HEK293T (cell line): ENCODE measurements at regions not wholly inside any gene's neighbourhood (a gene's known extent, or its start where the extent isn't known, plus 50 kb on each side); places are given as distances from the start of the nearest gene placed in this dataset.
"Not testable (repeated sequence)": the region's sequence is repeated elsewhere in the genome, so short reads cannot be mapped to it uniquely, and the experiment has no call there.

ENCODE experiments used
- ARNT ChIP-seq: fragments of 450-650 bp; IDR thresholded peaks from 2 replicates; pipeline ENCODE4 v1.6.1; 2017; ENCODE audit warnings: mild to moderate bottlenecking
- BHLHE40 ChIP-seq: fragments of 450-650 bp; IDR thresholded peaks from 2 replicates; pipeline ENCODE4 v1.6.1; 2016; ENCODE audit warnings: mild to moderate bottlenecking, moderate library complexity, borderline replicate concordance
- CTBP1 ChIP-seq: fragments of 450-650 bp; IDR thresholded peaks from 2 replicates; pipeline ENCODE4 v1.6.1; 2016; ENCODE audit warnings: borderline replicate concordance
- FOXA1 ChIP-seq: fragments of 450-650 bp; IDR thresholded peaks from 2 replicates; pipeline ENCODE4 v1.6.1; 2016; ENCODE audit warnings: mild to moderate bottlenecking
- FOXM1 ChIP-seq: fragments of 450-650 bp; IDR thresholded peaks from 2 replicates; pipeline ENCODE4 v1.6.1; 2017; ENCODE audit warnings: mild to moderate bottlenecking, borderline replicate concordance
- HDGF ChIP-seq: fragments of 450-650 bp; IDR thresholded peaks from 2 replicates; pipeline ENCODE4 v1.6.1; 2017; ENCODE audit warnings: antibody characterized with exemption, borderline replicate concordance
- LEF1 ChIP-seq: fragments of 450-650 bp; IDR thresholded peaks from 2 replicates; pipeline ENCODE4 v1.6.1; 2017; ENCODE audit warnings: mild to moderate bottlenecking, borderline replicate concordance
- NFRKB ChIP-seq: fragments of 450-650 bp; IDR thresholded peaks from 2 replicates; pipeline ENCODE4 v1.6.1; 2016; ENCODE audit warnings: mild to moderate bottlenecking, moderate library complexity
- SP1 ChIP-seq: fragments of 450-650 bp; IDR thresholded peaks from 2 replicates; pipeline ENCODE4 v1.6.1; 2017
- TARDBP ChIP-seq: fragments of 450-650 bp; IDR thresholded peaks from 2 replicates; pipeline ENCODE4 v1.6.1; 2016
- TF ChIP-seq, protein P1 (sequence below): fragments of 450-650 bp; IDR thresholded peaks from 2 replicates; pipeline ENCODE4 v1.6.1; 2016

DNA sequence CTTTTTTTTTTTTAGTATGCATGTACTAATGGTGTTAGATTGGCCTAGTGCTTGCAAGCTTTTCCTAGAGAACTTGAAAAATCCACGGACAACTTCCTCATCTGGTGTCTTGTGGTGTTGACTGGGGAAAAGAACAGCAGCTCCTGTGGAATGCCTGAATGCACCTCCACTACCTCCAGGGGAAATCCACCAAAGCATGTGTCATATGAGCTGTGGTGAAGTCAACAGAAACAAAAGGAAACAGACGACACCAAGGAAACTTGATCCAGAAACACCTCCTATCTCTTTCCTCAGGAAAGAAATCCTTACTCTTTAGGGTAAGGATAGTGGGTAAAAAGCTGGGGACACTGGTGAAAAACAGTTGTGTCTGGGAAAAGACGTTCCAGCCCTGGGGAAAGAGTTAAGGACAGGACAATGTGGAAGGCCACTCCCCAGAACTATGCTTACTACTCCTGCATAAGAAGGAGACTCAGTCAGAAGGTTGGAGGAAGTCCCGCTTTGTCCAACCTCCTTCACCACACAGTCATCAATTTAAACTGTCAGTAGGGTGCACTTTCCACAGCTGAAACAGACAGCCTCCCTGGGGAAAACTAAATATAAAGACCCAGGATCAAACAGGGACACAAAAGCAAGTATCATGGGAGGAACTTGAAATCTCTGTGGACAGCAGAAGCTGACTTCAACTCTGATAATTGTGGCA is 468.8 kb downstream of the TMEM121 start:
- TF ChIP-seq, protein P1, sequence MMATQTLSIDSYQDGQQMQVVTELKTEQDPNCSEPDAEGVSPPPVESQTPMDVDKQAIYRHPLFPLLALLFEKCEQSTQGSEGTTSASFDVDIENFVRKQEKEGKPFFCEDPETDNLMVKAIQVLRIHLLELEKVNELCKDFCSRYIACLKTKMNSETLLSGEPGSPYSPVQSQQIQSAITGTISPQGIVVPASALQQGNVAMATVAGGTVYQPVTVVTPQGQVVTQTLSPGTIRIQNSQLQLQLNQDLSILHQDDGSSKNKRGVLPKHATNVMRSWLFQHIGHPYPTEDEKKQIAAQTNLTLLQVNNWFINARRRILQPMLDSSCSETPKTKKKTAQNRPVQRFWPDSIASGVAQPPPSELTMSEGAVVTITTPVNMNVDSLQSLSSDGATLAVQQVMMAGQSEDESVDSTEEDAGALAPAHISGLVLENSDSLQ, result not testable (repeated sequence)
- not testable (repeated sequence) for TF ChIP-seq FOXM1, SP1, ARNT, NFRKB, TARDBP, LEF1, BHLHE40, HDGF, FOXA1, CTBP1
